Loucy (cell line): ENCODE measurements at regions not wholly inside any gene's neighbourhood (a gene's known extent, or its start where the extent isn't known, plus 50 kb on each side); places are given as distances from the start of the nearest gene placed in this dataset.

Experiments
- H2AFZ ChIP-seq: fragments of 200-600 bp; sonication (generic); 2 replicates; pipeline ENCODE4 v1.6.0; 2016; ENCODE audit warnings: antibody characterized with exemption, mild to moderate bottlenecking, low read length, moderate library complexity
- H3F3A ChIP-seq: fragments of 200-600 bp; 2 replicates; pipeline ENCODE4 v1.6.0; 2016; ENCODE audit warnings: antibody characterized with exemption, low read depth, mild to moderate bottlenecking
- H3K27me3 ChIP-seq: fragments of 200-600 bp; sonication (generic); 2 replicates; pipeline ENCODE4 v1.6.1; 2014; ENCODE audit warnings: low read length, mild to moderate bottlenecking; ENCODE audit not compliant: insufficient read depth, poor library complexity, severe bottlenecking
- H3K36me3 ChIP-seq: fragments of 200-600 bp; sonication (generic); 2 replicates; pipeline ENCODE4 v1.6.1; 2016; ENCODE audit warnings: low read length; ENCODE audit not compliant: insufficient read depth
- H3K4me1 ChIP-seq: fragments of 200-600 bp; sonication (generic); 2 replicates; pipeline ENCODE4 v1.5.1; 2014; ENCODE audit warnings: low read length, mild to moderate bottlenecking; ENCODE audit not compliant: insufficient read depth, poor library complexity, severe bottlenecking
- H3K4me2 ChIP-seq: fragments of 200-600 bp; sonication (generic); 2 replicates; pipeline ENCODE4 v1.6.0; 2014; ENCODE audit warnings: antibody characterized with exemption, low read length, low read depth, mild to moderate bottlenecking; ENCODE audit not compliant: poor library complexity, severe bottlenecking
- H3K4me3 ChIP-seq: fragments of 200-600 bp; sonication (generic); 2 replicates; pipeline ENCODE4 v1.5.1; 2014; ENCODE audit warnings: low read length, mild to moderate bottlenecking, mixed read lengths; ENCODE audit not compliant: poor library complexity, severe bottlenecking
- H3K79me2 ChIP-seq: fragments of 200-600 bp; sonication (generic); 2 replicates; pipeline ENCODE4 v1.6.1; 2014; ENCODE audit warnings: low read length; ENCODE audit not compliant: insufficient read depth
- H3K9ac ChIP-seq: fragments of 200-600 bp; sonication (generic); 2 replicates; pipeline ENCODE4 v1.6.0; 2014; ENCODE audit warnings: mild to moderate bottlenecking, low read depth, low read length, moderate library complexity; ENCODE audit not compliant: poor library complexity, severe bottlenecking
- H3K9me2 ChIP-seq: fragments of 200-600 bp; sonication (generic); replicated peaks from 2 replicates; pipeline ENCODE4 v1.6.1; 2016; ENCODE audit warnings: low read depth, low read length, mixed read lengths
- H3K9me3 ChIP-seq: fragments of 200-600 bp; sonication (generic); 2 replicates; pipeline ENCODE4 v1.6.1; 2014; ENCODE audit warnings: mild to moderate bottlenecking, antibody characterized with exemption, low read length, low read depth; ENCODE audit not compliant: insufficient read depth
- H4K20me1 ChIP-seq: fragments of 200-600 bp; sonication (generic); 2 replicates; pipeline ENCODE4 v1.6.0; 2014; ENCODE audit warnings: antibody characterized with exemption, low read length, mild to moderate bottlenecking; ENCODE audit not compliant: insufficient read depth, poor library complexity, severe bottlenecking
- CTCF ChIP-seq: fragments of 200-600 bp; sonication (generic); conservative IDR thresholded peaks from 2 replicates; pipeline ENCODE4 v1.5.1; 2014; ENCODE audit warnings: mild to moderate bottlenecking, antibody characterized with exemption, low read length
- EZH2phosphoT487 ChIP-seq: fragments of 200-600 bp; IDR thresholded peaks from 2 replicates; pipeline ENCODE4 v1.6.1; 2018; ENCODE audit warnings: antibody characterized with exemption, mild to moderate bottlenecking, moderate library complexity, borderline replicate concordance

GRCh38 chr14:53441789-53442188 is 288.7 kb upstream of the DDHD1 start:
- Histone ChIP-seq H3K4me2 (no peak overlapping the region), H3K4me1 (no peaks in the 10 kb centered on the region), H3K27me3 (no peaks in the 10 kb centered on the region), H3K9me3 (no peaks in the 10 kb centered on the region), H3F3A (no peaks in the 10 kb centered on the region), H3K79me2 (no peaks in the 10 kb centered on the region), H3K9me2 (no peaks in the 10 kb centered on the region), H2AFZ (no peak overlapping the region), H4K20me1 (no peaks in the 10 kb centered on the region), H3K4me3 (no peak overlapping the region), H3K9ac (no peak overlapping the region), H3K36me3 (no peaks in the 10 kb centered on the region)
- TF ChIP-seq EZH2phosphoT487 (no peak), CTCF (no peak)

DNA sequence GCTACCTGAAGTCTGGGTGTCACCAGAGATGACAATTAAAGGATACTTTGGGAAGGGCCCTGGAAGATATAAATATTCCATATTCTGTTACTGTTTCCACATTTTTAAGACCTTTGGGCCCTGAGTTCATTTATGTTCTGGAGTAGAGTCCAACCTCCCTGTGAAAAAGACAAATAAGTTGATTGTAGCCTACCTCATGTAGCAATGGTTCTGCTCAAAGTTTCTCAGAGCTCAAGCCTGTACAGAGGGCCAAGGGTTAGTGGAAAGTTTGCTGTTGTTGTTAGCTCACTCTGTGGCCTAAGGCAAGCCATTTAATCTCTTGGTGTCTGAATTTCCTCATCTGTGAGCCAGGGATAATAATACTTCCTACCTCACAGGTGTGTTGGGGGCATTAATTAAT is 284.7 kb upstream of the DDHD1 start:
- Histone ChIP-seq H3K9me2 (no peaks in the 10 kb centered on the region), H3K27me3 (no peaks in the 10 kb centered on the region), H3K79me2 (no peaks in the 10 kb centered on the region), H3K4me3 (no peak overlapping the region), H3K4me1 (no peaks in the 10 kb centered on the region), H3F3A (no peaks in the 10 kb centered on the region), H3K36me3 (no peaks in the 10 kb centered on the region), H4K20me1 (no peaks in the 10 kb centered on the region), H2AFZ (no peak overlapping the region), H3K9me3 (no peaks in the 10 kb centered on the region), H3K4me2 (no peak overlapping the region), H3K9ac (no peak overlapping the region)
- no peak for TF ChIP-seq EZH2phosphoT487
- TF ChIP-seq CTCF, result no peak

DNA sequence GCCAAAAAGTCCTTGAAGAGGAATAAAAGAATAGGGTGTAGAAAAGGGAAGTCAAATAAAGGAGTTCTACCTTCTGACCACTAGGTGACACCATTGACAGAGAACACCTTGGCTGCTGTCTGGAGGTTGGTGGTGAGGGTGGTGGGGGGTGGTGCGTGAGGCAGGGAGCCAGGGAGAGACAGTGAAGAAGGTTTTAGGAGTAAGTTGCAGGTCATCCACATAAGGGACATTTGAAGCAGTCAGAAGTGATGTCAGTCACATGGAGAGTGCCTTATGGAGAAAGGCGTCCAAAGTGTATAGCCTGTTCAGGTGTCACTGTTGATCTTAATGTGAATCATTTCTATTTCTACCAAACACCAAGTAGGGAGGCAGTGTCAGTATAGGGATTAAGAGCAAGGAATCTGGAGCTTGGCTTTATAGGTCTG is 279.3 kb upstream of the DDHD1 start:
- Histone ChIP-seq H3K27me3 (no peaks in the 10 kb centered on the region), H3K4me1 (no peaks in the 10 kb centered on the region), H3K9me3 (no peaks in the 10 kb centered on the region), H3K79me2 (no peaks in the 10 kb centered on the region), H4K20me1 (no peaks in the 10 kb centered on the region), H3K36me3 (no peaks in the 10 kb centered on the region), H3K9ac (no peak overlapping the region), H3K4me3 (no peak overlapping the region), H3K9me2 (no peaks in the 10 kb centered on the region), H3K4me2 (no peak overlapping the region), H2AFZ (no peak overlapping the region), H3F3A (no peaks in the 10 kb centered on the region)
- peak; percentile 92 for TF ChIP-seq CTCF
- TF ChIP-seq EZH2phosphoT487, result no peak
